Astrocyte (in vitro differentiated cells and primary cell): ENCODE measurements at regions not wholly inside any gene's neighbourhood (a gene's known extent, or its start where the extent isn't known, plus 50 kb on each side); places are given as distances from the start of the nearest gene placed in this dataset.

Experiments used
- CTCF ChIP-seq: IDR thresholded peaks from 2 replicates; pipeline ENCODE4 v1.5.1; 2011; ENCODE audit warnings: low read depth, mild to moderate bottlenecking, inconsistent platforms, low read length, moderate library complexity; ENCODE audit not compliant: insufficient read depth
- EZH2 ChIP-seq: IDR thresholded peaks from 2 replicates; pipeline ENCODE4 v1.6.1; 2012; ENCODE audit warnings: mild to moderate bottlenecking, low read length, inconsistent platforms; ENCODE audit not compliant: insufficient read depth

DNA sequence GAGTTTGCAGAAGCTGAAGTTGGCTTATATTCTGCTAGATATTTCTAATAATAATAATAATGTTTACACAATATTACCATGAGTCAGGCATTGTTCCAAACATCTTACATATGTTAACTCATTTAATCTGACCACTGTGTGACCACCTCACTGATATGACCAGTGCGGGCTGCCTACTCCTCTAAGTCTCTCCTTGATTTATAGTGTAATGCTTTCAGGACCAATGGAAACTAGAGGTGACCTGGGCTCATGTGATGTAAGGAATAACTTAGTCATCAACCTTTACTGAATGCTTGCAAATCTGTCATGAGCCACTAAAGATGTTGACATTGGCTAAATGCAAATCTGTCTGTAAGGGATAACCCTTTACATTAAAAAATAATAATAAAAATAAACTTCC, 51.1 kb upstream of the GPR6 start:
- TF ChIP-seq CTCF (no peak), EZH2 (no peak)
